ENCODE measurements at regions not wholly inside any gene's neighbourhood (a gene's known extent, or its start where the extent isn't known, plus 50 kb on each side); places are given as distances from the start of the nearest gene placed in this dataset.

- no peak for DNase-seq
Observed at GRCh38 chr13:55302568-55302967, 1838.2 kb upstream of the PRR20A start.

GRCh38 chr13:55307909-55308308 is 1832.8 kb upstream of the PRR20A start:
- DNase-seq: no peak

GRCh38 chr13:55341891-55342290 is 1798.8 kb upstream of the PRR20A start:
- DNase-seq: no peak

GRCh38 chr13:55345224-55345623 is 1795.5 kb upstream of the PRR20A start:
- DNase-seq: no peak

- no peak for DNase-seq
Observed at GRCh38 chr13:55347528-55347927, 1793.2 kb upstream of the PRR20A start.

- DNase-seq: peak; percentile 4
Observed at GRCh38 chr13:55359067-55359466, 1781.7 kb upstream of the PRR20A start.

GRCh38 chr13:55361141-55361540 is 1779.6 kb upstream of the PRR20A start:
- peak; percentile 2 for DNase-seq

GRCh38 chr13:55366676-55367075 is 1774.0 kb upstream of the PRR20A start:
- DNase-seq: no peak

- DNase-seq: no peak
Observed at GRCh38 chr13:55394470-55394869, 1746.2 kb upstream of the PRR20A start.

GRCh38 chr13:55402870-55403269 is 1737.8 kb upstream of the PRR20A start:
- no peak for DNase-seq

- no peak for DNase-seq
Observed at GRCh38 chr13:55403887-55404487, 1736.7 kb upstream of the PRR20A start.

- DNase-seq: peak; percentile 32
Observed at GRCh38 chr13:55410398-55411330, 1730.1 kb upstream of the PRR20A start.

- DNase-seq: no peak
Observed at GRCh38 chr13:55418095-55418494, 1722.6 kb upstream of the PRR20A start.

- no peak for DNase-seq
Observed at GRCh38 chr13:55432814-55433213, 1707.9 kb upstream of the PRR20A start.

- no peak for DNase-seq
Observed at GRCh38 chr13:55437162-55437561, 1703.6 kb upstream of the PRR20A start.

- DNase-seq: no peak
Observed at GRCh38 chr13:55439450-55439849, 1701.3 kb upstream of the PRR20A start.

- DNase-seq: no peak
Observed at GRCh38 chr13:55440465-55441085, 1700.1 kb upstream of the PRR20A start.

- DNase-seq: no peak
Observed at GRCh38 chr13:55464222-55464621, 1676.5 kb upstream of the PRR20A start.

GRCh38 chr13:55467476-55467875 is 1673.2 kb upstream of the PRR20A start:
- DNase-seq: no peak

GRCh38 chr13:55483626-55484158 is 1657.0 kb upstream of the PRR20A start:
- no peak for DNase-seq

- no peak for DNase-seq
Observed at GRCh38 chr13:55493297-55493696, 1647.4 kb upstream of the PRR20A start.

GRCh38 chr13:55497486-55497885 is 1643.2 kb upstream of the PRR20A start:
- DNase-seq: no peak

- DNase-seq: no peak
Observed at GRCh38 chr13:55500694-55501093, 1640.0 kb upstream of the PRR20A start.

GRCh38 chr13:55516610-55517009 is 1624.1 kb upstream of the PRR20A start:
- peak; percentile 4 for DNase-seq
